WTC11 (cell line): ENCODE measurements at regions not wholly inside any gene's neighbourhood (a gene's known extent, or its start where the extent isn't known, plus 50 kb on each side); places are given as distances from the start of the nearest gene placed in this dataset.

Experiments
- FOXK1 ChIP-seq: sonication (generic); formaldehyde crosslinking; IDR thresholded peaks from 2 replicates; pipeline ENCODE4 v1.8.0; 2022; ENCODE audit warnings: mild to moderate bottlenecking, moderate library complexity, missing genetic modification reagents
- JUN ChIP-seq: sonication (generic); formaldehyde crosslinking; IDR thresholded peaks from 2 replicates; pipeline ENCODE4 v1.8.0; 2023; ENCODE audit warnings: mild to moderate bottlenecking, missing genetic modification reagents
- TF ChIP-seq, protein P1 (sequence below): fragments of 200-600 bp; IDR thresholded peaks from 2 replicates; pipeline ENCODE4 v1.8.0; 2022; ENCODE audit warnings: antibody characterized with exemption

DNA sequence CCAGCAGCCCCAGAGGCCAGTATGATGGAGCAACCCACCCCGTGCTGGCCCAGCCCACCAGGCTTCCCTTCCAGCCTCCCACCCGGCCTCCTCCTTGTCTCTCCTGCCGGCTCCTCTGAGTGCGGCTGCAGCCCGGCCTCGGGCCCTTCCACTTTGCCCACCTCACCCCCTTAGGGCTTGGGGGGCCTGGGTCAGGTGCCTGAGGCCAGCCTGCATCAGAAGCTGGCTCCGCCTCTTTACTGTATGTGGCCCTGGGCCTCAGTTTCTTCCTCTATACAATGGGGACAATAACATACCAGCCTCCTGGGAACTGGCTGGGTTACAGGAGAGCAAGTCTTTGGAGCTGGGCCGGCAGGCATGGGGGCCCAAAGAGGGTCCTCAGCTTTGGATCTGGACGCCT, 221.1 kb upstream of the CIBAR2 start:
- TF ChIP-seq, protein P1, sequence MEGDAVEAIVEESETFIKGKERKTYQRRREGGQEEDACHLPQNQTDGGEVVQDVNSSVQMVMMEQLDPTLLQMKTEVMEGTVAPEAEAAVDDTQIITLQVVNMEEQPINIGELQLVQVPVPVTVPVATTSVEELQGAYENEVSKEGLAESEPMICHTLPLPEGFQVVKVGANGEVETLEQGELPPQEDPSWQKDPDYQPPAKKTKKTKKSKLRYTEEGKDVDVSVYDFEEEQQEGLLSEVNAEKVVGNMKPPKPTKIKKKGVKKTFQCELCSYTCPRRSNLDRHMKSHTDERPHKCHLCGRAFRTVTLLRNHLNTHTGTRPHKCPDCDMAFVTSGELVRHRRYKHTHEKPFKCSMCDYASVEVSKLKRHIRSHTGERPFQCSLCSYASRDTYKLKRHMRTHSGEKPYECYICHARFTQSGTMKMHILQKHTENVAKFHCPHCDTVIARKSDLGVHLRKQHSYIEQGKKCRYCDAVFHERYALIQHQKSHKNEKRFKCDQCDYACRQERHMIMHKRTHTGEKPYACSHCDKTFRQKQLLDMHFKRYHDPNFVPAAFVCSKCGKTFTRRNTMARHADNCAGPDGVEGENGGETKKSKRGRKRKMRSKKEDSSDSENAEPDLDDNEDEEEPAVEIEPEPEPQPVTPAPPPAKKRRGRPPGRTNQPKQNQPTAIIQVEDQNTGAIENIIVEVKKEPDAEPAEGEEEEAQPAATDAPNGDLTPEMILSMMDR: no peak
- TF ChIP-seq JUN (CRISPR knock-in tag) (no peak), FOXK1 (CRISPR knock-in tag) (no peak)
